CD4-positive, alpha-beta T cell treated with Interleukin-12 subunit alpha and Interleukin-12 subunit beta, for 1 hour (primary cell): ENCODE measurements at regions not wholly inside any gene's neighbourhood (a gene's known extent, or its start where the extent isn't known, plus 50 kb on each side); places are given as distances from the start of the nearest gene placed in this dataset.

Experiments
- DNase-seq: peaks from one replicate; pipeline ENCODE4 v3.0.0-alpha.2; 2020

GRCh38 chr17:34121311-34121710 lies 133.8 kb upstream of the CCL2 start:
- DNase-seq = no peak

GRCh38 chr17:34122515-34122914 lies 132.6 kb upstream of the CCL2 start:
- no peak for DNase-seq

DNA sequence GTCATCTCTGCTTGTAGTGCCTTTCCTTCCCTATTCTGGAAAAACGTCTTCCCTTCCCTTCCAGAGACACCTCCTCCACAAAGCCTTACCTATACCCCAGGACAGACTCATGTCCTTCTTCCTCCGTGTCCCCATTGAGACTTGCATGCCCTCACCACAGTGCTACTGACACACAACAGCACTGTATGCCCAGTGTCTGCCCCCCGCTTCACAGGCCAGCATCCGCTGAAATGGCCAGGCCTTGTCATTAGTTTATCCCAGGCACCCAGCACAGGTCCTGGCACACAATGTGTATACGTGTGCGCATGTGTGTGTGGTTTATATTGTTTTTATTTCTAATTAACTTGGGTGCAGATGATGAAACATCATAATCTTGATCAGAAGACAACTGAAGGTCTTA lies 130.1 kb upstream of the CCL2 start:
- DNase-seq = no peak

DNA sequence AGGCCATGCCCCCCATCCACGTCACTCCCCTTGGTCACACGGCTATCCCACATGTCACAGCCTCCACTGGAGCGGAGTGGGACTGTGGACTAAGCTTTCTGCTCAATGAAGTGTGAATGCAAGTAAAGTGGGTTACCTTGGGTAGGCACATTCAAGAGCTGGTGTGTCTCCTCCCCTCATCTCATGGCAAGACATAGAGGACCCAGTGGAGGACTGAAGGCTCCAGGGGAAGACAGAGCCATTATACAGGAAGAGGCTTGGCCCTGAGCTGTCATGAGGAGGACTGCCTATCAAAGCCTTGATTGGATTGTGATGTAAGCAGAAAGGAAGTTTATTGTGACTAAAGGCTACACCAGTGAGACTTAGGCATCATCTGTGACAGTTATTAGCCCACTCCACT lies 129.2 kb upstream of the CCL2 start:
- no peak for DNase-seq

- DNase-seq = no peak
Measured at GRCh38 chr17:34126496-34126895, 128.6 kb upstream of the CCL2 start.

DNA sequence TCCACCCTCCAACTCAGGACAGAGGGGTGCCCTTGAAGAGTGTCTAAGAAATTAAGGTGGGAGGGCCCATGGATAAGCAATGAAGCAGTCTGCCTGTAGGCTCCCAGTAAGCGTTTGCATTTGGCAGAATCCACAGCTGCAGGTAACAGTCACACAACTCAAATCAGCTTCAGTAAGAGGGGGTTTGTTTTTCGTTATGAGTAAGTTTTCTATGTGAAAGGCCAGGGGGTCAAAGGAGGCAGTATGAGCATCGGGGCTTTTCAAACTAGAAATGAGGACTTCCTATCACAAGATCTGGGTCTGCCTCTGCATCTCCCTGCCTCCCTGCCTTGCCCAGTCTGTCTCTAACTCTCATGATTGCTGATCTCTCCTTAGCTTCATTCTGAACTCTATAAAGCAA lies 128.1 kb upstream of the CCL2 start:
- DNase-seq = no peak

- DNase-seq = no peak
Measured at GRCh38 chr17:34130544-34130943, 124.5 kb upstream of the CCL2 start.

DNA sequence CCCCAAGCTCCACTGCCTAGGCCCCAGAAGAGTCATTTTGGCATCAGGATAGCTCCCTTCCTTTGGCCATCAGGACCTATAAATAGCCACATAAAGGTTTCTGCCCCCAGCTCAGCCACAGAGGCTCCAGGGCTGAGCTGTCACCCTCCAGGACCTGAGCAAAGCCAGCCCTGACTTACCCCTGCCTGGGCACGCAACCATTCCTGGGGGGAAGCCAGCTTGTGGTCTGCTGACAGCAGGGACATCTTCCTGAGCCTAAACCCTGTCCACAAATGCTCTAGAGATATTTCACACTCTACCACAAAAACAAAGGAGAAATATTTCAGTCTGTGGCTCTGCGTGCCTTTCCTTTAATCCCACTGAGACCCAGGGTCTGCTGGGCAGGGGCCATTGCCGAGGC lies 123.7 kb upstream of the CCL2 start:
- no peak for DNase-seq

GRCh38 chr17:34133350-34133749 lies 121.7 kb upstream of the CCL2 start:
- no peak for DNase-seq

DNA sequence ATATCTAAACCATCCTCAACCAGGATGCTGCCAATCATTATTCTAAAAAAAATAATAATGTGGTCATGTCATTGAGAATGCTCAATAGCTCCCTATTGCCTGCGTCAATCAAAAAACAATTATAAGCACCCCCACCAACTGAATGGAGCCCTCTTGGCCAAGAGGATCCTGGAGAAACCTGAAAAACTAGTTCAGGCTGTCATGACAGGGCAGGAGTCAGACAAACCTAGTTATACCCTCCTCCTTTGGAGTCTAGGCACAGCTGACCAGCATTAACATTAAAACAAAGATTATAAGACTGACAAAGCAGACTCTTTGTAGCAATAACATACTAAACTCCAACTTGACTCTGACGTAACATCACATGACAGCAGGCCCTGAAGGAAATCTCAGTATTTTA lies 119.2 kb upstream of the CCL2 start:
- DNase-seq = no peak

- no peak for DNase-seq
Measured at GRCh38 chr17:34140006-34140405, 115.1 kb upstream of the CCL2 start.

DNA sequence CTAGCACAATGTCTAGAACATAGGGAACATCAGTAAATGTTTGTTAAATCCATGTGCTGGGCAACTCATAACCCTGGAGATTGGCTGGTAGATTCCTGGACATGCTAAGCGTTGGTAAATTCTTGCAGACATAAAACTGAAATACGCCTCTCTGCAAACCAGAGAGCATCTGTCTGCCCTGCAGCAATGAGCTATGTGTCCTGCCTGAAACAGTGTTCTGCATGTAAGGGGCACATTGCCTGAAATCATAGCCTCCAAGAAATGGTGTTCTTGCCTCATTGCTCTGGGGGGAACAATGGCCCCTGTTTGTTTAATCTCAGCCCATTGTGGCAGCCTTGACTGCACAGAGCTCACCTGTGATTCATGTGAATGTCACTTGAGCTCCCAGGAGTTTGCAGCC lies 113.5 kb upstream of the CCL2 start:
- DNase-seq = no peak

- no peak for DNase-seq
Measured at GRCh38 chr17:34143430-34143829, 111.7 kb upstream of the CCL2 start.

DNA sequence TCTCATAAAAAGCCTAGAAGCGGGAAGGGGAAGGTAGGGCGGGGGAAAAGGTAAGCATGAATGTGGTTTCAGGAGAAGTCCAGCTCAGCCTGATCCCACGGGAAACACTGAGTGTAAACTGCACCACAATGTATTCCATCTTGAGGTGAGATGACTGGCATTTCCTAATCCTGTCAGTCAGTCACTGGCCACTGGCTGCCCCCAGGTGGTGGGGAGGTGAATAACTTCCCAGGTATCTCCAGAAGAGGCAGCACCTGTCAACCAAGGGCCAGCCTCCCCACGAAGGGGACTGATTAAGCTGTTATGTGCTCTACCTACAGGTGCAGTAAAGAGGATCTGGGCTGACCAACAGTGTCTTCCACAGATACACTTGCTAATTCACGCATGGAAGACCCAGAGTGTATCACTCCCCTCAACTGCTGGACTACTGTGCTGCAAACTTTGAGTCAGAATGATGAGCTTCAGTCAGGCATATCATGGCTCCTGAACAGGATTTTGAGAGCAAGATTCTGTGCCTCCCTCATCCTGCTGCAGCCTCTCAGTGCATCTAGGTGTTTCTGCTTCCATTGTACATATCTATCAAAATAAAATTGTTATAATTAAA lies 108.5 kb upstream of the CCL2 start:
- DNase-seq = peak; percentile 45

- DNase-seq = no peak
Measured at GRCh38 chr17:34151102-34151501, 104.0 kb upstream of the CCL2 start.

DNA sequence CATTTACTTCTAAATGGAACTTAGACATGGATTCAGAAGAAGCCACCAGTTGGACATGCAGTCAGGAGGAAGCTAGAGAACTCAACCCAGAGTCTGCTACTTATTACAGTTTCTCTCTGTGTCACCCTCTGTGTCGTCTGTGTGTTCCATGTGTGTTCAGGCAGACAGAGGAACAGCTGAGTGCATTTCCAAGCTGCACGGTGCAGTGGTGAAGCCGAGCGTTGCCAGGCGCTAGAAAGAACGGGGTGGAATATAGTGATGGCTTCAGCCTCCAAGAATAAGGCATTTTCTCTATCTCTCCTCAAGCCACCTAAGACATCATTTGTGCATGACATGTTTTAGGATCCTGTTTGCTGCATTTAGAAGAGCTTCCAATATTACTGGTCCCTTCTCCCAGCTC lies 101.1 kb upstream of the CCL2 start:
- no peak for DNase-seq

GRCh38 chr17:34154961-34155730 lies 99.9 kb upstream of the CCL2 start:
- no peak for DNase-seq

GRCh38 chr17:34155947-34156346 lies 99.1 kb upstream of the CCL2 start:
- DNase-seq = no peak

DNA sequence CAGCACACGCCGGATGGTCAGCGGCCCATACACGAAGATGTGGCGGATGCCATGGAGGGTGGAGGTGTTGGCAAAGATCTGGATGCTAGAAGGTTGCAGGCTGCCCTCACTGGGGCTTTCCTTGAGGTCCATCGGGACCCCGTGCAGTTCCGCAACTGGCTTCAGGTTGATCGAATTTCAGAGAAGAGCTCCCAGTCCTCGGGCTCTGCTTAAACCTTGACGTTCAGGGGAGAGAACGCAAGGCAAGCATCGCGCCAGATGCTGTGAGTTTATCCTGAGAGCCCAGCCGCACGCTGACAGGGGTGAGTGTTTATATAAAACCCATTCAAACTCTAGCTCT lies 98.7 kb upstream of the CCL2 start:
- no peak for DNase-seq

- DNase-seq = no peak
Measured at GRCh38 chr17:34156741-34157589, 98.1 kb upstream of the CCL2 start.

DNA sequence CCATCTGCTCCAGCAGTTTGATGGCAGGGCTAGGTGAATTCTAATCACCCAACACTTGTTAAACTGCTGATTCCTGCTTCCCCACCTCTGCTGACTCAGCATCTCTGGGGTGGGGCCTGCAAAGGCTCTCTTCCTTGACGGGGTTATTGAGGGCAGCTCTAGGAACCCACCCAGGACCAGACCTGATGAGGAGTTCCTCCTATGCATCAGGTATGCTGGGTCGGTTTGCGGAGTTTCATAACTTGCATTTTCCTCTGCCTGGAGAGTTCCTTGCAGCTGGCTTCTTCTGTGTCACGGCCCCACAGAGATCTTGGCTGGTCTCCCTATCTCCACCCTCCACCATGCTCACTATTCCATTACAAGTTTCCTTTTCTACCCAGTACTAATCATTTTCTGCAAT lies 93.4 kb upstream of the CCL2 start:
- no peak for DNase-seq

GRCh38 chr17:34163123-34163522 lies 92.0 kb upstream of the CCL2 start:
- DNase-seq = no peak

- no peak for DNase-seq
Measured at GRCh38 chr17:34163646-34164045, 91.4 kb upstream of the CCL2 start.

DNA sequence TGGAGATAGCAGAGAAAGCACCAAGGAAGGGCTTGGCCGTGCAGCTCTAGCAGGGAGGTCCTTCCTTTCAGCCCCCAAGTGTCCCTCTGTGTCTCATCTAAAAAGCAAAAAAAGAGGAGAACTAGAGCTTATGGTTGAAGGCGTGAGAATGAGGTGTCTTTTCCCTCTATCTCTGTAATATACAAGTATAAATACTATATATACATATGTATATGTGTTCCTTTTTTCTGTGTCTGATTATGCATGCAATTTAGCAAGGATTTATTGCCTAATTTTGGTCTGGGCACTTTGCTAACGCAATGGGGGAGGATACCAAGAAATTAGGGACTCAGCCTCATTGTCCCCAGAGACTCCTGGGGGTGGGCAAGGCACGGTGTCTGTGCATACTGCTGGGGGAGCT lies 90.2 kb upstream of the CCL2 start:
- no peak for DNase-seq
